Amygdala (tissue), 56 donors: ENCODE measurements at regions not wholly inside any gene's neighbourhood (a gene's known extent, or its start where the extent isn't known, plus 50 kb on each side); places are given as distances from the start of the nearest gene placed in this dataset.

Experiments used
- DNase-seq, 56 donors: peaks; one replicate each; lab custom pipeline; 2025; lab: John Stamatoyannopoulos, UW

- no peak for DNase-seq
These were observed 167.4 kb upstream of the PRSS58 start for GRCh38 chr7:142425281-142425680.

- DNase-seq, result no peak
These were observed 164.8 kb upstream of the PRSS58 start for GRCh38 chr7:142422621-142423020.

- DNase-seq, result no peak
These were observed 162.9 kb upstream of the PRSS58 start for GRCh38 chr7:142420554-142421362.

- DNase-seq, result no peak
These were observed 160.5 kb upstream of the PRSS58 start for GRCh38 chr7:142418326-142418725.

GRCh38 chr7:142414915-142415314 is 157.1 kb upstream of the PRSS58 start:
- DNase-seq, result peak in 1 of 56 donors; percentile 38

- no peak for DNase-seq
These were observed 156.3 kb upstream of the PRSS58 start for GRCh38 chr7:142414135-142414534.

- no peak for DNase-seq
These were observed 155.6 kb upstream of the PRSS58 start for GRCh38 chr7:142413280-142414000.

GRCh38 chr7:142412551-142413193 is 154.8 kb upstream of the PRSS58 start:
- peak in 9 of 56 donors; percentile 3 to 28 (median 14) for DNase-seq

GRCh38 chr7:142409471-142409870 is 151.6 kb upstream of the PRSS58 start:
- no peak for DNase-seq

GRCh38 chr7:142408794-142409193 is 150.9 kb upstream of the PRSS58 start:
- DNase-seq, result no peak

GRCh38 chr7:142407939-142408570 is 150.2 kb upstream of the PRSS58 start:
- no peak for DNase-seq

GRCh38 chr7:142405122-142405765 is 147.4 kb upstream of the PRSS58 start:
- no peak for DNase-seq

GRCh38 chr7:142401951-142402350 is 144.1 kb upstream of the PRSS58 start:
- no peak for DNase-seq

- DNase-seq, result no peak
These were observed 142.2 kb upstream of the PRSS58 start for GRCh38 chr7:142400042-142400533.

GRCh38 chr7:142391191-142391992 is 133.5 kb upstream of the PRSS58 start:
- peak in 16 of 56 donors; percentile 7 to 56 (median 28) for DNase-seq

GRCh38 chr7:142389544-142389943 is 131.7 kb upstream of the PRSS58 start:
- no peak for DNase-seq

GRCh38 chr7:142385491-142386340 is 127.9 kb upstream of the PRSS58 start:
- DNase-seq, result peak in 32 of 56 donors; percentile 7 to 62 (median 26)

GRCh38 chr7:142384493-142384922 is 126.7 kb upstream of the PRSS58 start:
- DNase-seq, result no peak
